ENCODE measurements at regions not wholly inside any gene's neighbourhood (a gene's known extent, or its start where the extent isn't known, plus 50 kb on each side); places are given as distances from the start of the nearest gene placed in this dataset.

GRCh38 chr18:39031647-39032046 is 1466.0 kb upstream of the CELF4 start:
- intact Hi-C loops (cut with DNase I; ENCODE audit: low total_unique reads) (no loop called here), in situ Hi-C loops (cut with MboI; ENCODE audit: low pct_ligation_motif_present in 1 of 4, low pct_unique_long_range_greater_than_20kb in 1 of 4, low sequenced_read_pairs in 3 of 4) (no loop called here)
- H3K4me3 ChIP-seq, result no peak overlapping the region
- no peaks in the 10 kb centered on the region for H3K27me3 ChIP-seq
- no peaks in the 10 kb centered on the region for H3K9me3 ChIP-seq
- H3K27ac ChIP-seq, result no peak overlapping the region
- DNase-seq, result no peak
- 63 to 67% methylated on average over 1 to 3 of the region's 3 CpGs for WGBS, 2 donors (ENCODE audit: low coverage in 1 of 2)
- no peaks in the 10 kb centered on the region for H3K36me3 ChIP-seq
- no peaks in the 10 kb centered on the region for H3K4me1 ChIP-seq
- TF ChIP-seq POLR2AphosphoS5 (IDR thresholded peaks at IDR 0.05), result no peak

- Histone ChIP-seq H3K4me3 (no peak overlapping the region), H3K9me3 (no peaks in the 10 kb centered on the region), H3K36me3 (no peaks in the 10 kb centered on the region), H3K27me3 (no peaks in the 10 kb centered on the region), H3K27ac (no peak overlapping the region), H3K4me1 (no peaks in the 10 kb centered on the region)
- intact Hi-C loops (cut with DNase I; ENCODE audit: low total_unique reads) (no loop called here), in situ Hi-C loops (cut with MboI; ENCODE audit: low pct_ligation_motif_present in 1 of 4, low pct_unique_long_range_greater_than_20kb in 1 of 4, low sequenced_read_pairs in 3 of 4) (no loop called here)
- TF ChIP-seq EP300 (IDR thresholded peaks at IDR 0.05; ENCODE audit: low read depth) (no peak), POLR2A (IDR thresholded peaks at IDR 0.05) (no peak), POLR2AphosphoS5 (IDR thresholded peaks at IDR 0.05) (no peak)
- TF ChIP-seq, protein P1, sequence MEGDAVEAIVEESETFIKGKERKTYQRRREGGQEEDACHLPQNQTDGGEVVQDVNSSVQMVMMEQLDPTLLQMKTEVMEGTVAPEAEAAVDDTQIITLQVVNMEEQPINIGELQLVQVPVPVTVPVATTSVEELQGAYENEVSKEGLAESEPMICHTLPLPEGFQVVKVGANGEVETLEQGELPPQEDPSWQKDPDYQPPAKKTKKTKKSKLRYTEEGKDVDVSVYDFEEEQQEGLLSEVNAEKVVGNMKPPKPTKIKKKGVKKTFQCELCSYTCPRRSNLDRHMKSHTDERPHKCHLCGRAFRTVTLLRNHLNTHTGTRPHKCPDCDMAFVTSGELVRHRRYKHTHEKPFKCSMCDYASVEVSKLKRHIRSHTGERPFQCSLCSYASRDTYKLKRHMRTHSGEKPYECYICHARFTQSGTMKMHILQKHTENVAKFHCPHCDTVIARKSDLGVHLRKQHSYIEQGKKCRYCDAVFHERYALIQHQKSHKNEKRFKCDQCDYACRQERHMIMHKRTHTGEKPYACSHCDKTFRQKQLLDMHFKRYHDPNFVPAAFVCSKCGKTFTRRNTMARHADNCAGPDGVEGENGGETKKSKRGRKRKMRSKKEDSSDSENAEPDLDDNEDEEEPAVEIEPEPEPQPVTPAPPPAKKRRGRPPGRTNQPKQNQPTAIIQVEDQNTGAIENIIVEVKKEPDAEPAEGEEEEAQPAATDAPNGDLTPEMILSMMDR (IDR thresholded peaks at IDR 0.05), result no peak
- DNase-seq, result no peak
- WGBS, 2 donors (ENCODE audit: low coverage in 1 of 2), result 80 to 100% methylated on average over 2 of the region's 2 CpGs
Observed at GRCh38 chr18:39030124-39030655, 1464.6 kb upstream of the CELF4 start.

GRCh38 chr18:39025531-39025930 is 1459.9 kb upstream of the CELF4 start:
- Histone ChIP-seq H3K27me3 (no peaks in the 10 kb centered on the region), H3K27ac (no peak overlapping the region), H3K4me1 (no peaks in the 10 kb centered on the region), H3K4me3 (no peak overlapping the region), H3K36me3 (no peaks in the 10 kb centered on the region), H3K9me3 (no peaks in the 10 kb centered on the region)
- 46 to 65% methylated on average over 2 of the region's 2 CpGs for WGBS, 2 donors (ENCODE audit: low coverage in 1 of 2)
- in situ Hi-C loops (cut with MboI; ENCODE audit: low pct_ligation_motif_present in 1 of 4, low pct_unique_long_range_greater_than_20kb in 1 of 4, low sequenced_read_pairs in 3 of 4) (no loop called here), intact Hi-C loops (cut with DNase I; ENCODE audit: low total_unique reads) (no loop called here)
- no peak for TF ChIP-seq EP300 (IDR thresholded peaks at IDR 0.05; ENCODE audit: low read depth)
- TF ChIP-seq POLR2AphosphoS5 (IDR thresholded peaks at IDR 0.05), result no peak
- TF ChIP-seq, protein P1 (IDR thresholded peaks at IDR 0.05), result no peak
- TF ChIP-seq POLR2A (IDR thresholded peaks at IDR 0.05), result no peak
- DNase-seq, result no peak

GRCh38 chr18:39019989-39020388 is 1454.4 kb upstream of the CELF4 start:
- no peaks in the 10 kb centered on the region for H3K9me3 ChIP-seq
- DNase-seq, result no peak
- intact Hi-C loops (cut with DNase I; ENCODE audit: low total_unique reads), result no loop called here
- H3K4me1 ChIP-seq, result no peaks in the 10 kb centered on the region
- TF ChIP-seq EP300 (IDR thresholded peaks at IDR 0.05; ENCODE audit: low read depth) (no peak), POLR2AphosphoS5 (IDR thresholded peaks at IDR 0.05) (no peak)
- TF ChIP-seq, protein P1 (IDR thresholded peaks at IDR 0.05), result no peak
- in situ Hi-C loops (cut with MboI; ENCODE audit: low pct_ligation_motif_present in 1 of 4, low pct_unique_long_range_greater_than_20kb in 1 of 4, low sequenced_read_pairs in 3 of 4), result no loop called here
- H3K27ac ChIP-seq, result no peak overlapping the region
- H3K36me3 ChIP-seq, result no peaks in the 10 kb centered on the region
- no peak overlapping the region for H3K4me3 ChIP-seq
- WGBS, 2 donors (ENCODE audit: low coverage in 1 of 2), result 66 to 73% methylated on average over 3 of the region's 3 CpGs
- H3K27me3 ChIP-seq, result no peaks in the 10 kb centered on the region
